ENCODE measurements at regions not wholly inside any gene's neighbourhood (a gene's known extent, or its start where the extent isn't known, plus 50 kb on each side); places are given as distances from the start of the nearest gene placed in this dataset.

- no peaks in the 10 kb centered on the region for H3K36me3 ChIP-seq (ENCODE audit: insufficient read depth)
- no peaks in the 10 kb centered on the region for H4K20me1 ChIP-seq (ENCODE audit: insufficient read depth)
- H2AFZ ChIP-seq (ENCODE audit: low read depth): no peak overlapping the region
- no peak overlapping the region for H3K27ac ChIP-seq
- no peaks in the 10 kb centered on the region for H3K27me3 ChIP-seq (ENCODE audit: insufficient read depth, low read depth)
- H3K4me1 ChIP-seq (ENCODE audit: low read depth, poor library complexity, severe bottlenecking): no peaks in the 10 kb centered on the region
- TF ChIP-seq CTCF (conservative IDR thresholded peaks at IDR 0.05; ENCODE audit: low read depth, low read length): no peak
- H3K9ac ChIP-seq: no peak overlapping the region
- H3K4me2 ChIP-seq: no peak overlapping the region
- H3K79me2 ChIP-seq (ENCODE audit: insufficient read depth, low read depth): no peaks in the 10 kb centered on the region
- no peak overlapping the region for H3K4me3 ChIP-seq (IDR thresholded peaks at IDR 0.05; ENCODE audit: insufficient read depth, low read depth, low read length)
Measured at GRCh38 chr7:116443101-116443523, 56.4 kb upstream of the CAV2 start.

GRCh38 chr7:116443646-116444045, 55.9 kb upstream of the CAV2 start:
- Histone ChIP-seq H3K9ac (no peak overlapping the region), H3K4me2 (no peak overlapping the region), H3K4me1 (ENCODE audit: low read depth, poor library complexity, severe bottlenecking) (no peaks in the 10 kb centered on the region), H3K36me3 (ENCODE audit: insufficient read depth) (no peaks in the 10 kb centered on the region), H3K4me3 (IDR thresholded peaks at IDR 0.05; ENCODE audit: insufficient read depth, low read depth, low read length) (no peak overlapping the region), H3K79me2 (ENCODE audit: insufficient read depth, low read depth) (no peaks in the 10 kb centered on the region), H3K27me3 (ENCODE audit: insufficient read depth, low read depth) (no peaks in the 10 kb centered on the region), H4K20me1 (ENCODE audit: insufficient read depth) (no peaks in the 10 kb centered on the region), H3K27ac (no peak overlapping the region), H2AFZ (ENCODE audit: low read depth) (no peak overlapping the region)
- TF ChIP-seq CTCF (conservative IDR thresholded peaks at IDR 0.05; ENCODE audit: low read depth, low read length): no peak

GRCh38 chr7:116445447-116446211, 53.9 kb upstream of the CAV2 start:
- Histone ChIP-seq H3K9ac (no peak overlapping the region), H4K20me1 (ENCODE audit: insufficient read depth) (no peaks in the 10 kb centered on the region), H3K27me3 (ENCODE audit: insufficient read depth, low read depth) (no peaks in the 10 kb centered on the region), H3K4me2 (no peak overlapping the region), H3K36me3 (ENCODE audit: insufficient read depth) (no peaks in the 10 kb centered on the region), H3K79me2 (ENCODE audit: insufficient read depth, low read depth) (no peaks in the 10 kb centered on the region), H2AFZ (ENCODE audit: low read depth) (no peak overlapping the region), H3K4me1 (ENCODE audit: low read depth, poor library complexity, severe bottlenecking) (no peaks in the 10 kb centered on the region), H3K27ac (no peak overlapping the region), H3K4me3 (IDR thresholded peaks at IDR 0.05; ENCODE audit: insufficient read depth, low read depth, low read length) (no peak overlapping the region)
- TF ChIP-seq CTCF (conservative IDR thresholded peaks at IDR 0.05; ENCODE audit: low read depth, low read length): no peak

GRCh38 chr7:116446212-116446855, 53.2 kb upstream of the CAV2 start:
- H3K27me3 ChIP-seq (ENCODE audit: insufficient read depth, low read depth): no peaks in the 10 kb centered on the region
- no peak overlapping the region for H3K4me3 ChIP-seq (IDR thresholded peaks at IDR 0.05; ENCODE audit: insufficient read depth, low read depth, low read length)
- H3K36me3 ChIP-seq (ENCODE audit: insufficient read depth): no peaks in the 10 kb centered on the region
- no peaks in the 10 kb centered on the region for H3K4me1 ChIP-seq (ENCODE audit: low read depth, poor library complexity, severe bottlenecking)
- H4K20me1 ChIP-seq (ENCODE audit: insufficient read depth): no peaks in the 10 kb centered on the region
- H3K9ac ChIP-seq: no peak overlapping the region
- H3K79me2 ChIP-seq (ENCODE audit: insufficient read depth, low read depth): no peaks in the 10 kb centered on the region
- H2AFZ ChIP-seq (ENCODE audit: low read depth): no peak overlapping the region
- H3K27ac ChIP-seq: no peak overlapping the region
- TF ChIP-seq CTCF (conservative IDR thresholded peaks at IDR 0.05; ENCODE audit: low read depth, low read length): no peak
- no peak overlapping the region for H3K4me2 ChIP-seq
